BE2C (cell line): ENCODE measurements at regions not wholly inside any gene's neighbourhood (a gene's known extent, or its start where the extent isn't known, plus 50 kb on each side); places are given as distances from the start of the nearest gene placed in this dataset.
A peak's percentile ranks its signal among the peaks of the same experiment; 100 is the strongest.

Source experiments
- DNase-seq: peaks from one replicate; pipeline ENCODE4 v3.0.0-alpha.2; 2020
- H3K27me3 ChIP-seq: fragments of 250-450 bp; sonication (Bioruptor Pico); 2 replicates; pipeline ENCODE4 v1.5.1; 2020; ENCODE audit warnings: mild to moderate bottlenecking
- H3K36me3 ChIP-seq: fragments of 250-450 bp; sonication (Bioruptor Pico); 2 replicates; pipeline ENCODE4 v1.5.1; 2020; ENCODE audit warnings: mild to moderate bottlenecking
- H3K4me1 ChIP-seq: fragments of 250-450 bp; sonication (Bioruptor Pico); 2 replicates; pipeline ENCODE4 v1.5.1; 2020
- H3K4me3 ChIP-seq: 2 replicates; pipeline ENCODE4 v1.5.1; 2011; ENCODE audit warnings: low read depth, low read length
- H3K9me3 ChIP-seq: fragments of 250-450 bp; sonication (Bioruptor Pico); 2 replicates; pipeline ENCODE4 v1.5.1; 2020
- CTCF ChIP-seq: IDR thresholded peaks from 2 replicates; pipeline ENCODE4 v1.5.1; 2012; ENCODE audit warnings: mild to moderate bottlenecking, low read depth, low read length

- no peak for TF ChIP-seq CTCF
- DNase-seq: no peak
- no peaks in the 10 kb centered on the region for H3K36me3 ChIP-seq
- H3K4me1 ChIP-seq: no peaks in the 10 kb centered on the region
- H3K4me3 ChIP-seq: no peak overlapping the region
- no peaks in the 10 kb centered on the region for H3K9me3 ChIP-seq
- H3K27me3 ChIP-seq: no peaks in the 10 kb centered on the region
These were observed 346.5 kb upstream of the ADAMTSL1 start for GRCh38 chr9:18127499-18127875.

GRCh38 chr9:18129809-18130334, 344.1 kb upstream of the ADAMTSL1 start:
- Histone ChIP-seq H3K4me1 (no peaks in the 10 kb centered on the region), H3K4me3 (no peak overlapping the region), H3K9me3 (no peaks in the 10 kb centered on the region), H3K36me3 (no peaks in the 10 kb centered on the region), H3K27me3 (no peaks in the 10 kb centered on the region)
- no peak for DNase-seq
- TF ChIP-seq CTCF: no peak

GRCh38 chr9:18136354-18136994, 337.5 kb upstream of the ADAMTSL1 start:
- H3K4me1 ChIP-seq: no peaks in the 10 kb centered on the region
- DNase-seq: no peak
- no peak for TF ChIP-seq CTCF
- H3K27me3 ChIP-seq: no peaks in the 10 kb centered on the region
- H3K9me3 ChIP-seq: no peaks in the 10 kb centered on the region
- H3K4me3 ChIP-seq: no peak overlapping the region
- H3K36me3 ChIP-seq: no peaks in the 10 kb centered on the region

DNA sequence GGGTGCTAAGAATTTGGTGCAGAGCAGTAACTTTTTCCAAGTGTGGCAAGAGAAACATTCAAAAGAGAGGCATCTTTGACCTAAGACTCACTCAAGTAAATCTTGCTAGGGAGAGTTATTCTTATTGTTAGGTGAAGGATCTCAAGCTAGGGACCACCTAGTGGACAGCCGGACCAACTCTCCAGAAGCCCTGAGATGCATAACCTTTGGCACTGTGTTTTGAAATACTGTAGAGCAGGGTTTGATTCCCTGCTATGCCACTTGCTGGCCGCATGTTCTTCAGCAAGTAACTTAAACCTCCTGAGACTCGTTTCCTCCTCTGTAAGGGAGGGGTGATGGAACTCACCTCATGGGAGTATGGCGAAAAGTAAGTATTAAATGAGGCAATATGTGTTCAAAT, 336.1 kb upstream of the ADAMTSL1 start:
- TF ChIP-seq CTCF: 0 out of 2 replicates have a peak, but pooled peaks have one; percentile 11
- Histone ChIP-seq H3K4me3 (no peak overlapping the region), H3K27me3 (no peaks in the 10 kb centered on the region), H3K36me3 (no peaks in the 10 kb centered on the region), H3K9me3 (no peaks in the 10 kb centered on the region), H3K4me1 (no peaks in the 10 kb centered on the region)
- DNase-seq: no peak

DNA sequence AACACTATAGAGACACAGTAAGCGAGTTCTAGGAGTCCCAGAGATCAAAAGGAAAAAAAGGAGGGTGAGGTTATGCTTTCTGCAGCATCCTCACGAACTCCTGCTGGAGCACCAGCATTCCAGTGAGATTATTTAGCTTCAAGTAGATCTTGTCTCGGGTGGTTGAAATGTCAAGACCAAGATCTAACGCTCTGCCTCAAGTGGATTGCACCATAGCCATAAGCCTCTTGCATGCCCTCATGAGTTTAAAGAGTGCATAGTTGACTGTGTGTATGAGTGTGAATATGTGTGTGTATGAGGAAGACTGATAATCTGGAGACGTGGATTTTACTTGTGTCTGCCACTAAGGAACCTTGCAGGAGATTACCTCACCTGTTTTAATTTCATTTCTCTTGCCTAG, 335.3 kb upstream of the ADAMTSL1 start:
- H3K4me3 ChIP-seq: no peak overlapping the region
- no peak for TF ChIP-seq CTCF
- H3K9me3 ChIP-seq: no peaks in the 10 kb centered on the region
- DNase-seq: no peak
- H3K36me3 ChIP-seq: no peaks in the 10 kb centered on the region
- H3K27me3 ChIP-seq: no peaks in the 10 kb centered on the region
- H3K4me1 ChIP-seq: no peaks in the 10 kb centered on the region

DNA sequence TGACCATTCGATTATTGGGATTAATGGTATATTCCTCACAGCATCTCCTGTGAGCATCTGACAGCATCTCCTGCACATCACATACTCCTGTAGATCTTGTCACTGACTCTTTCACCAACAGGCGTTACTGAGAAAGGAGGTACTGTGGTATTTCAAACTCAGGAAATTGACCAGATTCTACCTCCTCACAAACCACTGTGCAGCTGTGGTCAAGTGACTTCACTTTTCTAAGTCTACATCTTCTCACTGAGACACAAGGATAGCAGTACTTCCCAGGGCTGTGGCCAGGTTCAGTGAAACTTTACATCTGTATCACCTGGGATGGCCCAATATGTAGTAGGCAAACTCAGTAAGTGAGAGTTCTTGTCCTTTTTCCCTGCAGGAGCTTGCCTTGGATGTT, 332.3 kb upstream of the ADAMTSL1 start:
- Histone ChIP-seq H3K9me3 (no peaks in the 10 kb centered on the region), H3K4me3 (no peak overlapping the region), H3K36me3 (no peaks in the 10 kb centered on the region), H3K4me1 (no peaks in the 10 kb centered on the region), H3K27me3 (no peaks in the 10 kb centered on the region)
- no peak for DNase-seq
- TF ChIP-seq CTCF: no peak
